HG03432 (cell line): ENCODE measurements at regions not wholly inside any gene's neighbourhood (a gene's known extent, or its start where the extent isn't known, plus 50 kb on each side); places are given as distances from the start of the nearest gene placed in this dataset.

ENCODE experiments used
- ATAC-seq: cut with Tn5 transposase; IDR thresholded peaks from one replicate; pipeline ENCODE4 v1.9.1; 2021; ENCODE audit warnings: mild to moderate bottlenecking, moderate library complexity; ENCODE audit not compliant: unreplicated experiment

DNA sequence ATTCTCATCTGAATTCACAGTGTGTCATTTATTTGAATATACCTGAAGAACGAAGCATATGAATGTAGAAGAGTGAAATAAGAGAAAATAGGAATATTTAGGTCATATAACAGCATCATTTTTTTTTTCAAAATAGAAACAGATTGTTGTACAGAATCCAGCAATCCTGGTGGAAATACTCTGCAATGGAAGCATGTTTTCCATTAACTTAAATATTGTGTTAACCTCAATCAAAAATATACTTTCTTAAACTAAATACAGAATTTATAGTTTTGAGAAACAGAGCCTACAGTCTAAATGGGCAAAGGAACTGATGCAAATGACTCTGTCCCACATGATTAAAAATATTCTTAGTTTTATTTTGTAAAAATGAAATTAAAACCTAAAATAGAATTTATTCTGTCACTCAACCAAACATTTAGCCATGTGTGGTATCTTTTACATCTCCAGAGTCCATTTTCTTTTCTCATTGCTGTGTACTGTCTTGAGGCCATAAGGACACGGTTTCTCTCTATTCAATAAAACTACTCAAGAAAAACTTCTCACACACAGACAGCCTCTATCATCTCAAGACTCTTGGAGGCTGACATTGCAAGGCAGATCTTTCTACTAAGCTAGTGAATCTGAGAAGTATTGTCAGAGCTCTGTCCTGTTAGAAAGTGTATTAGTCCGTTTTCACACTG is 322.6 kb downstream of the LTN1 start:
- ATAC-seq = no peak

DNA sequence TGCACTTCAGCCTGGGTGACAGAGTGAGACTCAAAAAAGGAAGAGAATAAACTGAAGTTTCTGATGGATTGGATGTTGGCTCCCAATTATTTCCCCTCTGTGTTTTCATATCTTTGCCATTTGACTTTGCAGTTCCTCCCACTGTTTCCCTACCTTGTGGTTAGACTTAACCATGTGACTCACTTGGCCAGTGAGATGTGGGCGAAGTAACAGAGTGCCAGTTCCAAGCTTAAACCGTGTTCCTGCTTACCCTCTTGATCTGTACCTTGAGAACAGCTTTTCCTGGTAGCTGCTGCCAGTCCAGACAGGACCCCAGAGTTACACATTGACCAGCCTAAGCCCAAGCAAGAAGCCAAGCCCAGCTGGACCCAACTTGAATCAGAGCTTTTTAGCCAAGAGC is 323.4 kb downstream of the LTN1 start:
- ATAC-seq = no peak

DNA sequence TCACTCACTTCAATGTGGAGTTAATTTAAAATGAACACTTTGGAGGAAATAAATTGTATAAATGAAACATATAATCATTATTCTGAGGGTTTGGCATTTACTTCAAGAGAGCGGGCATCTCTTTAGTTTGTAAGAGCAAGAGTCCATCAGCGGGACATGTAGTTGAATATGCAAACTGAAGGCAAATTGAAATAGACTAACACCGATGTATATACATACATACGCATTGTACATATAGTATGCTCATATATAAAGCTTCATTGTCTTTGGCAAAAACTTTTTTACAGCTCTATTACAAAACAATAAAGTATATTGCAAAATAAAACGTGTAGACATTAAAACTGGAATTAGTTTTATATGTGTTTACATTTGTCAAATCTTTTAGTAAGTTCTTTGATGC is 328.9 kb downstream of the LTN1 start:
- ATAC-seq = no peak

DNA sequence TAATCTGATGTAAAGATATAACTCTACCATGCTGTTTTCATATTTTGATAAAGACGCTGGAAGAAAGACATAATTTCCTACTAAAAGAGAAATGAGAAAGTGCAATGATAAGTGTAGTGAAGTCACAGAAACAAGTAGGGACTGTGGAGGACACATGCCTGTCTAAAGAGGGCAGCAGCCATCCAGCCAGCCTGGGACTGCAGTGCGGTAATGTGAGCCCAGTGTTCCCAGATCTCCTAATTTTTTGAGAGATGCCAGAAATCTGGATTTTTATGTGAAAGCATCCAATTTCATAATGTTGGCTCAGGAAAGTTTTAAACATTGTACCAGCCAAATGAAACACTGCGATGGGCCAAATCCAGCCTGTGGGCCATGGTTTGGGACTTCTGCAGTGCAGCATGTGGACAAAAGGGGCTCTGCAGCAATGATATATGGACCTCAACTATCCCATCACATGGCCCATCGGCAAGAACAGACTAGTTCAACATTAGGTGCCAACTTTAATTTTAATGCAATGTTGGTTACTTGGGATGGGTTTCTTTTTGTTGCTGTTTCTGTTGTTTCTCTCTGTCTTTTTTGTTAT is 329.5 kb downstream of the LTN1 start:
- no peak for ATAC-seq

DNA sequence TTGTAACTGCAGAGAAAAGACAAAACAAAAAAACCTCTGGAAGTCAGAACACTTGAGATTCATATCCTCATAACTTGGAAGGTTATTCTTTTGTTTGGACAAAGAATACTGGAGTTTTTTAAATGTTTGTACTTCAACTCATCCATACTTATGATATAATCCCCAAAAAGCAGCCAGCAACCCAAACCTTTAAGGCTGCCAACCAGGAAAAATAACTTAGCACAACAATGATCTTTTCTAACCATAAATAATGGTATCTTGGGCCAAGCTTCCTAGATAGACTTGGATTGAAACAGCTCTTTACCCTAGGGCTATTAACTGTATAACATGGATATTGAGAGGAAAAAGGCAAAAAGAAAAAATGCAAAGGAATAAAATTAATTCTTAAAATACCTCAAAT is 335.1 kb downstream of the LTN1 start:
- no peak for ATAC-seq

DNA sequence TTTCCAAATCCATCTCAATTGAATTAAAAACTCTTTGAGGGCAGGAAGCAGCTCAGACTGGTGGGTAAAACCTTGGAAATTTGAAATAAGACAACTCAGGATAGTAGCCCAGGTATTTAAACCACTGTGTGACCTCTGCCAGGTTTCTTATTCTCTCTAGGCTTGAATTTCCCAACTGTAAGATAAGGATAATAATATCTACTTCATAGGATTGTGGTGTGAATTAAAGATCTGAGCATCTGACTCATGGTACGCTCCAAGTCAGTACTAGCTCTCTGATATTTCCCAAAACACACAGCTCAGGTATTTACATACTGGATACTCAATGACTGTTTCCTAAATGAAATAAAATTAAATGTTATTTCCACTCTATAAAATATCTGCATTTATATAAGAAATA is 337.2 kb downstream of the LTN1 start:
- no peak for ATAC-seq

- ATAC-seq = no peak
Observed at GRCh38 chr21:28654406-28654805, 338.3 kb downstream of the LTN1 start.

DNA sequence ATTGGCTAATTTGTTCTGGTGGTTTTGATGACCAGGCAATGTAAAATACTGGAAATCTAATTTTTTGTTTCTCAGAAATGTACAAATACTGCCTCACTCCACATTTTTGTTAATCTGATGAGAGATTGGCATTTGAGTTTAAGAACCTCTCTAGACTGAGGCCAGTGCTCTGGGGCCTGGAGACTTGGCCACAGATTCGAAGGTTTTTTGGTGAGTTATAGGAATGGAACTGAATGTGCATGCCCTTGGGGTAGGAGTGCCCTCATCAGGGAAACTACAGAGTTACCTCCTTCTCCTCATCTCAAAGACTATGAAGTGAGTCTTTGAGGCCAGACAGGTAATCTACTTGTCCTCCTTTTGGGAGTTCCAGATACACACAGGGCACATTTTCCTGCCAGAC is 347.9 kb downstream of the LTN1 start:
- ATAC-seq = no peak

- no peak for ATAC-seq
Observed at GRCh38 chr21:28642891-28643290, 349.8 kb downstream of the LTN1 start.

- ATAC-seq = no peak
Observed at GRCh38 chr21:28641731-28642130, 350.9 kb downstream of the LTN1 start.

- no peak for ATAC-seq
Observed at GRCh38 chr21:28640326-28640725, 352.4 kb downstream of the LTN1 start.

DNA sequence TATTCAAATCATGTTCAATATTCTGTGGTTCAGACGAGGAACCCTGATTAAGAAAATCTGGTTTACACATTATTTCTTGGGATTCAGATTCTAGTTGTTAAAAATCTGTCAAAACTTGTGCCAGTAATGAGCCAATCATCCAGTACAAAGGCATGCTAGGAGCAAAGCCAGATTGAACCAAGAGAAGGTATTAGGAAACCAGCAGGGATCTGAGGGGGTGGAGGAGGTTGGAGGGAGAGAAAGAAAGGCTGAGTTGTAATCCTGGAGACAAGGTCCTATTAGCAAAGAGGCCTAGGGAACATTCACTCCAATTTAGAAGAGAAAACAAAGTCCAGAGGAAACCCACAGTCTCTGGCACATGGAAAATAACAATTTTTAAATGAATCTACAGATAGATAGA is 352.9 kb downstream of the LTN1 start:
- ATAC-seq = no peak

GRCh38 chr21:28636752-28637691 is 355.7 kb downstream of the LTN1 start:
- no peak for ATAC-seq

DNA sequence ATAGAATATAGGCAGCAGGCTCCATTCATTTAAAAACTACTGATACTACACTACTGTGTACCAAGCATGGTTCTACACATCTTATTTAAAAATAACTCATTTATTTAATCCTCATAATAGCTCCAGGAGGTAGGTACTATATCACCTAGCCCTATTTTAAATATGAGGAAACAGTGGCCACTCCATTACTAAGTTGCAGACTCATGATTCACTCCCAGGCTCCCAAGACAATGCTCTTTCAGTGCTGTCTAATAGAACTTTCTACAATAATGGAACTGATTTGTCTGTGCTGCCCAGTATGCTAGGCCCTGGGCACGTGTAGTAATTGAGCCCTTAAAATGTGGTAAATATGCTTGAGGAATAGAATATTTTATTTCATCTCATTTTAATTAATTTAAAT is 357.1 kb downstream of the LTN1 start:
- no peak for ATAC-seq

DNA sequence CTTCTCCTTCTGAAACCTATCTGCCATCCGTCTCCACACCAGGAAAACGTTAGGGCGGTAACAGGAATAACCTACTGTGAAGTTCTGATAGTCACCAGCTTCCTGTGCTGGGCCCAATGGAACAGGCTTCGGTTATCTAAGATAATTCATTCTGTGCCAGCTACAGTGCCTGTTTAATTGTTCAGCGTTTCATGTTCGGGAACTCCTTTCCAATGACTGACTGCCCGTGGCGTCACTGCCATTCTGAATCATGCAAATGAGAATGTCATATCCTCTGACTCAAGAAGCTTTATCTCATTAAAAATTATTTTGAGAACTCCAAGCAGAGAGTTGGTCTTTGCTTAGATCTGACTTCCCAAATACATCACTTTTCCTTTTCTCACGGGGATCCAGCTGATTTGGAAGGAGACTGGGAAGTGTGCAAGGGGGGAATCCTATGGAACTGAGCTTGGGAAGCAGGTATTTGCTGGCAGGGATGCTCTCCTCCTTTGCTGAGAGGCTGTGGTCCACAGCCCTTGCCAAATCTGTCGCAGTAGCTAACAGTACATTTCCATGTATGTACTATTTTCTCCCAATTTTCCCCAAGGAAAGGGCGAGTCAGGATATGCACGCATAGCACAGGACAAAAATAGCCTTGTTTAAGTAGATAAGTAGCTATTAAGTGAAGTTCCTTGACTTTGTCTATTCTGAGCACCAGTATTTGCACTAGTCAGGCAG is 358.7 kb downstream of the LTN1 start:
- no peak for ATAC-seq

DNA sequence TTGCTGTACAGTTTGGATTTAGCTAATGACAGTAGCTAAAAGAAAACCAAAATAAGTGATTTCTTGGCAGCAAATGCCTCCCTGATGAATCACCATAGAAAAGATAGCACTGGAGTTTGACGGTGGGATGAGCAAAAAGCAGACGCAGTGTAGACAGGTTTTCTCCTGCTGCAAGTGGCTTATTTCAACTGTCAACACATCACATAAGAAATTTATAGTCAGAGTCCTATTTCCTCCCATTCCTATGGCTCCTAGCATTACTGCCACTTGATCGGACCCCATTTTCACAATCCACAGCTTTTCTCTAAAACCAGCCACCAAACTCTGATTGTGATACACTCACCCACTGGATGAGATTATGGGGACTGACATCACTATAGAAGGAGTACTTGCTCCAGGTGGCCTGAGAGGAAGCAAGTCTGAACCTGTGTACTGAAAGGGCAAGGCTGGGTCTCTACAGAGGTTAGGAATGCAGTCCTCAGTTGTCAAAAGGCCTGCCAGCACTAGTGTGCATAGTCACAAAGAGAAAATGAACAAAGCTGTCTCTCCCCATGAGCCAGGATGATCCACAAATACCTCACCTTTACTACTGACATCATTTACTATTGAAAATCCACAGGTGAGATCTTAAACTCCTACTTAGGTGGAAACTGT is 359.8 kb downstream of the LTN1 start:
- ATAC-seq = no peak

DNA sequence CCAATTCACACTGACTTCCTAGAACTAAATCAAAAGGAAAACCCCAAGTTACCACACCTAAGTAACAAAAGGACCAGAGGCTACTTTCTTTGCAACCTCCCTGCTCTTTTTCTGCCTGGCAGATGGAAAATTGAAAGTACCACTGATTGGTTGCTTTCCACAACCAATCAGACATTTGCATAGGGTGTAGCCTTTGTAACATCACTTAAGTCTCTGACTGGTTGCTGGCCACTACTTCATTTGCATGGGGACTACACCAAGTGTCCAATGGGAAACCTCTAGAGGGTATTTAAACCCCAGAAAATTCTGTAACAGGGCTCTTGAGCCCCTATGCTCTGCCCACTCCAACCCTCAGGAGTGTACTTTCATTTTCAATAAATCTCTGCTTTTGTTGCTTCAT is 365.0 kb downstream of the LTN1 start:
- no peak for ATAC-seq

DNA sequence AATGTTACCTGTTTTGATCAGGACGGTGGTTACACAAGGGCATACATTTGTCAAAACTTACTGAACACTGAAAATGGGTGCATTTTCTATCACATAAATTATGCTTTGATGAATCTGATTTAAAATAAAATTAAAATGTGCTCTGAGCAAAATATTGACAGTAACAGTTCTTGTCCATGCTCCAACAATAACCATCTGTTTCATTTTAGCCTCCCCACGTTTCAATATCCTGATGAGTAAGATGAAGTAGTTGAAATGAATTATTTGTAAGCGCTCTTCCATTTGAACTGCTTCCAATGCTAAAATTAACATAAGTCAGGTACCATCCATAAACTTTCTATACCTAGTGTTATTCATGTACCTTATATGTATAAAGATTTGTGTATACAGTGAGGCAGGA is 365.4 kb downstream of the LTN1 start:
- no peak for ATAC-seq

- no peak for ATAC-seq
Observed at GRCh38 chr21:28624626-28625025, 368.1 kb downstream of the LTN1 start.

DNA sequence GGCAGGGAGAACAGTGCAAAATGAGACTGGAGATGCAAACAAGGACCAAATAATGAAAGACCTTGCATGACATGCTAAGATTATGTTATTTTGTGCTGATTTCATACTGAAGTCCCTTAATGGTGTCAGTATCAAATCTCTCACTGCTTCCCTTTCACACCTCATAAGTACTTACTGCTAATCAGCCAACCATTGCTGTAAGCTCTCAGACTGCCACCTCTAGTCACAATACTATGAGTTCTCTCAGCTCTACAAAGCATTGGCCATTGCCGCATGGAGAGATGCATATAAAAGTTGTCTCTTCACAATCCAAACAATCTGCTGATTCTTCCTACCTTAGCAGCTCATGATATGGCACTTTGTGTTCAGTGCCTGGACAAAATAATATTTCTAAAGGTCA is 375.4 kb downstream of the LTN1 start:
- ATAC-seq = no peak

- ATAC-seq = no peak
Observed at GRCh38 chr21:28615276-28615675, 377.4 kb downstream of the LTN1 start.
